Neural cell (in vitro differentiated cells): ENCODE measurements at regions not wholly inside any gene's neighbourhood (a gene's known extent, or its start where the extent isn't known, plus 50 kb on each side); places are given as distances from the start of the nearest gene placed in this dataset.

Experiments
- CTCF ChIP-seq: fragments of 450-650 bp; IDR thresholded peaks from 2 replicates; pipeline ENCODE4 v1.5.1; 2014; ENCODE audit warnings: antibody characterized with exemption, mild to moderate bottlenecking, moderate library complexity; ENCODE audit not compliant: poor library complexity, severe bottlenecking
- EZH2 ChIP-seq: fragments of 200-600, 300-800 bp; shearing (Covaris generic), sonication (generic); IDR thresholded peaks from 2 replicates; pipeline ENCODE4 v1.6.1; 2014; ENCODE audit warnings: antibody characterized with exemption, low read length, borderline replicate concordance, mild to moderate bottlenecking; ENCODE audit not compliant: insufficient read depth, poor library complexity, severe bottlenecking
- POLR2AphosphoS5 ChIP-seq: IDR thresholded peaks from 2 replicates; pipeline ENCODE4 v1.6.1; 2012

GRCh38 chr6:144544266-144544830 lies 259.2 kb downstream of the UTRN start:
- TF ChIP-seq CTCF (no peak), POLR2AphosphoS5 (no peak), EZH2 (no peak)
